ENCODE measurements at regions not wholly inside any gene's neighbourhood (a gene's known extent, or its start where the extent isn't known, plus 50 kb on each side); places are given as distances from the start of the nearest gene placed in this dataset.

GRCh38 chrX:10042055-10042454 is 74.9 kb downstream of the CLDN34 start:
- no peaks in the 10 kb centered on the region for H3K36me3 Mint-ChIP-seq (ENCODE audit: unreplicated experiment)
- H3K9me3 Mint-ChIP-seq (ENCODE audit: unreplicated experiment), result peaks cover 1% of the 10 kb centered on the region
- H3K27ac Mint-ChIP-seq (ENCODE audit: unreplicated experiment), result peak overlapping the region; percentile 60
- H3K4me1 Mint-ChIP-seq (ENCODE audit: unreplicated experiment), result peaks cover 39% of the 10 kb centered on the region
- H3K4me3 Mint-ChIP-seq (ENCODE audit: unreplicated experiment), result no peak overlapping the region
- H3K27me3 Mint-ChIP-seq (ENCODE audit: unreplicated experiment), result no peaks in the 10 kb centered on the region
- no peak for DNase-seq (ENCODE audit: extremely low spot score, unreplicated experiment)
- no peak for TF ChIP-seq CTCF (IDR thresholded peaks at IDR 0.05)

- H3K27ac Mint-ChIP-seq (ENCODE audit: unreplicated experiment), result peak overlapping the region; percentile 34
- no peaks in the 10 kb centered on the region for H3K36me3 Mint-ChIP-seq (ENCODE audit: unreplicated experiment)
- H3K9me3 Mint-ChIP-seq (ENCODE audit: unreplicated experiment), result no peaks in the 10 kb centered on the region
- no peak overlapping the region for H3K4me3 Mint-ChIP-seq (ENCODE audit: unreplicated experiment)
- H3K27me3 Mint-ChIP-seq (ENCODE audit: unreplicated experiment), result no peaks in the 10 kb centered on the region
- H3K4me1 Mint-ChIP-seq (ENCODE audit: unreplicated experiment), result peaks cover 51% of the 10 kb centered on the region
- TF ChIP-seq CTCF (IDR thresholded peaks at IDR 0.05), result no peak
- DNase-seq (ENCODE audit: extremely low spot score, unreplicated experiment), result no peak
Measured at GRCh38 chrX:10043386-10043785, 76.2 kb downstream of the CLDN34 start.

DNA sequence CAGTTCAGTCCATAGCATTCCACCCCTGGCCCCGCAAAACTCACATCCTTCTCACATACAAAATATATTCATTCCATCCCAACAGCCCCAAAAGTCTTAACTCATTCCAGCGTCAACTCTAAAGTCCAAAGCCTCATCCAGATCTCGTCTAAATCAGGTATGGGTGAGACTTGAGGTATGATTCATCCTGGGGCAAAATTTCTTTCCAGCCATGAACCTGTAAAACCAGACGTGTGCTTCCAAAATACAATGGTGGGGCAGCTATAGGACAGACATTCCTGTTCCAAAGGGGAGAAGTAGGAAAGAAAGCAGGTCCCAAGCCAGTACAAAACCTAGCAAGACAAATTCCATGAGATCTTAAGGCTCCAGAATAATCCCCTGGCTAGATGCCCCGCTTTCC is 76.9 kb downstream of the CLDN34 start:
- Mint-ChIP-seq H3K27ac (ENCODE audit: unreplicated experiment) (no peak overlapping the region), H3K27me3 (ENCODE audit: unreplicated experiment) (no peaks in the 10 kb centered on the region), H3K4me1 (ENCODE audit: unreplicated experiment) (peaks cover 52% of the 10 kb centered on the region), H3K4me3 (ENCODE audit: unreplicated experiment) (no peak overlapping the region), H3K9me3 (ENCODE audit: unreplicated experiment) (no peaks in the 10 kb centered on the region), H3K36me3 (ENCODE audit: unreplicated experiment) (no peaks in the 10 kb centered on the region)
- TF ChIP-seq CTCF (IDR thresholded peaks at IDR 0.05), result no peak
- no peak for DNase-seq (ENCODE audit: extremely low spot score, unreplicated experiment)

DNA sequence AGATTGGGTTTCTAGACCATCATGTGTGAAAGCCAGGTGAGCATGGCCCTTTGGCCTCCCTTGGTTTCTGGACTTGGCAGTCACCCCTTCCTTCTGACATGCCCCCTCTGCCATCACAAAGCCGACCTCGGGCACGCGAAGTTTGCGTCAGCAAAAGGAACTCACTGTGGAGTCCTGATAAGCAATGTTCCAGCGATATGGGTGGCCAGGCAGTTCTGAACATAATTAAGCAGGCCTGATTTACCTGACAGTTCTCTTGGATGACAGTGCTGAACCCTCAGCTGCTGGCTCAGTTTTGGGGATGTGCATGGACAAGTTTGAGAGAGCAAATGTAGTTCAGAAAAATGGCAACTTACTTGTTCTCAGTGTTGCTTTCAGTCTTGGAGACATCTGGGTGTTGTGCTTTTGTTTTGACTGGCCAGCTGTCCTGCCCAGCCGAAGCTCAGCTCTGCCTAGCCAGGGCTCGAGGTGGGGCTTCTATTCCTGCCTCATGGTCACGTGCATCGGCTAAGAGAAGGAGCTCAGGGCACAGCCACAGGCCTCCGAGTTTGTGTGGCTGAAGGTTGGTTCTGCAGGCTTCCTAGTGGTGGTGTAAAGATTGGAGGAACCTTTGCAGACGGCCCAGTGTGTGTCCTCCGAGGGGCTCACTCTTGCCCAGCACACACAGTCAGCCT is 78.3 kb downstream of the CLDN34 start:
- Mint-ChIP-seq H3K9me3 (ENCODE audit: unreplicated experiment) (no peaks in the 10 kb centered on the region), H3K27me3 (ENCODE audit: unreplicated experiment) (no peaks in the 10 kb centered on the region), H3K4me3 (ENCODE audit: unreplicated experiment) (no peak overlapping the region), H3K27ac (ENCODE audit: unreplicated experiment) (no peak overlapping the region), H3K36me3 (ENCODE audit: unreplicated experiment) (no peaks in the 10 kb centered on the region), H3K4me1 (ENCODE audit: unreplicated experiment) (peaks cover 54% of the 10 kb centered on the region)
- no peak for TF ChIP-seq CTCF (IDR thresholded peaks at IDR 0.05)
- no peak for DNase-seq (ENCODE audit: extremely low spot score, unreplicated experiment)

DNA sequence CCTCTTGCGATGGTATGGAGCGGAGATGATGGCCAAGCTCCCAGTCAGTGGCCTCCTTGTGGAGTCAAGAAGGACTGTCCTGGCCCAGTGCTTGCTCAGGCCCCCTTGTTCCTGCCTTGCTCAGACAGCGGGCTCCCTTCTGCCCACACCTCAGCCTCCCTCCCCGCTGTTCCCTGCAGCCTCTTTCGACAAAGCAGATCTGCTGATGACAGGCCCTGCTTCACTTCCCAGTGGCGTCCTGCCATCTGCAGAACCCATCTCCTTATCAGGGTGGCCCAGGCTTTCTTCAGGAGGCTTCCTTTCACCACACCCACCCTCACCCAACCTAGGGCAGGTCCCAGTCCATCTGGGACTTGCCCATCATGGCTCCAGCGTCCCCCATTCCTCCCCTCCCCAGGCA is 80.0 kb downstream of the CLDN34 start:
- Mint-ChIP-seq H3K9me3 (ENCODE audit: unreplicated experiment) (no peaks in the 10 kb centered on the region), H3K4me1 (ENCODE audit: unreplicated experiment) (peaks cover 55% of the 10 kb centered on the region), H3K27ac (ENCODE audit: unreplicated experiment) (no peak overlapping the region), H3K27me3 (ENCODE audit: unreplicated experiment) (no peaks in the 10 kb centered on the region), H3K36me3 (ENCODE audit: unreplicated experiment) (no peaks in the 10 kb centered on the region), H3K4me3 (ENCODE audit: unreplicated experiment) (no peak overlapping the region)
- no peak for DNase-seq (ENCODE audit: extremely low spot score, unreplicated experiment)
- TF ChIP-seq CTCF (IDR thresholded peaks at IDR 0.05), result no peak
